HepG2 (cell line): ENCODE measurements at regions not wholly inside any gene's neighbourhood (a gene's known extent, or its start where the extent isn't known, plus 50 kb on each side); places are given as distances from the start of the nearest gene placed in this dataset.

Experiments used
- ATAC-seq: fragments of 200-7000 bp; cut with Tn5 transposase; 3 replicates; pipeline ENCODE4 v1.9.1; 2020; ENCODE audit warnings: mild to moderate bottlenecking, moderate library complexity
- BruUV-seq: library from RNA; stranded (reverse); fragments of 400-500 nt; replicated peaks from 2 replicates; lab custom pipeline; 2021; lab: Mats Ljungman, UMichigan
- CTCF ChIA-PET: fragments of 300-600 bp; formaldehyde crosslinking; extraction: SDS; loops from one replicate; lab custom pipeline; 2021; ENCODE audit warnings: low total read pairs, inconsistent platforms, low intra/inter-chr PET ratio; lab: Yijun Ruan, JAX
- POLR2A ChIA-PET: fragments of 350-600 bp; sonication (Branson Sonifier 250); formaldehyde crosslinking; loops from one replicate; lab custom pipeline; 2020; ENCODE audit warnings: antibody characterized with exemption, inconsistent platforms; lab: Yijun Ruan, JAX
- DNase-seq: peaks from one replicate; pipeline ENCODE4 v3.0.0-alpha.2; 2015; ENCODE audit warnings: low spot score
- FAIRE-seq: peaks from 3 replicates; lab custom pipeline; 2011; peaks lifted over from hg19 to GRCh38; lab: Jason Lieb, UNC
- H2AFZ ChIP-seq: one replicate; pipeline ENCODE4 v1.6.1; 2011; ENCODE audit warnings: low read length, inconsistent platforms
- H3K27ac ChIP-seq: fragments of 300-600 bp; 3 replicates; pipeline ENCODE4 v1.8.0; 2011; ENCODE audit warnings: mixed run types, mild to moderate bottlenecking, mixed read lengths, low read length, inconsistent platforms; ENCODE audit not compliant: insufficient read depth; ENCODE audit errors: extremely low read length
- H3K27me3 ChIP-seq, 2 experiments: fragments of 200-600 bp in 1 of 2; 2 replicates in 1 of 2; 3 replicates in 1 of 2; pipeline versions ENCODE4 v1.6.0 to v1.8.0; 2011; ENCODE audit warnings: low read length in 2 of 2, mild to moderate bottlenecking in 2 of 2, moderate library complexity in 2 of 2, inconsistent platforms in 1 of 2; ENCODE audit not compliant: insufficient read depth in 2 of 2, control insufficient read depth in 1 of 2
- H3K36me3 ChIP-seq, 2 experiments: fragments of 200-600 bp in 1 of 2; replicated peaks in 1 of 2; 2 replicates in 1 of 2; 3 replicates in 1 of 2; pipeline versions ENCODE4 v1.5.1 to v1.8.0; 2011; ENCODE audit warnings: low read length in 2 of 2, inconsistent platforms in 1 of 2; ENCODE audit not compliant: insufficient read depth in 2 of 2, control insufficient read depth in 1 of 2
- H3K4me1 ChIP-seq: 2 replicates; pipeline ENCODE4 v1.5.1; 2012; ENCODE audit warnings: low read length, inconsistent platforms; ENCODE audit not compliant: insufficient read depth
- H3K4me2 ChIP-seq: 2 replicates; pipeline ENCODE4 v1.6.0; 2011; ENCODE audit warnings: low read depth, low read length, inconsistent platforms
- H3K4me3 ChIP-seq, 3 experiments: fragments of 200-600 bp in 1 of 3; sonication (generic), shearing (Covaris generic) in 1 of 3; replicated peaks in 1 of 3; 2 replicates each; pipeline ENCODE4 v1.5.1; 2011 to 2016; ENCODE audit warnings: low read length in 3 of 3, inconsistent platforms in 2 of 3, low read depth in 2 of 3, mild to moderate bottlenecking in 2 of 3, control low read depth in 1 of 3, mixed read lengths in 1 of 3; ENCODE audit not compliant: insufficient read depth in 1 of 3
- H3K79me2 ChIP-seq: one replicate; pipeline ENCODE4 v1.6.1; 2011; ENCODE audit warnings: low read length, inconsistent platforms; ENCODE audit not compliant: insufficient read depth
- H3K9ac ChIP-seq: 2 replicates; pipeline ENCODE4 v1.6.0; 2011; ENCODE audit warnings: mild to moderate bottlenecking, low read depth, low read length, inconsistent platforms; ENCODE audit not compliant: insufficient read depth
- H3K9me3 ChIP-seq: 2 replicates; pipeline ENCODE4 v1.5.1; 2012; ENCODE audit warnings: mild to moderate bottlenecking, low read length
- H4K20me1 ChIP-seq: 2 replicates; pipeline ENCODE4 v1.6.0; 2011; ENCODE audit warnings: inconsistent platforms, mild to moderate bottlenecking, low read length, moderate library complexity; ENCODE audit not compliant: insufficient read depth
- ATF2 ChIP-seq: sonication (generic); formaldehyde crosslinking; IDR thresholded peaks from 2 replicates; pipeline ENCODE4 v1.4.0; 2020; ENCODE audit warnings: missing genetic modification reagents
- HNF1B ChIP-seq: sonication (generic); formaldehyde crosslinking; IDR thresholded peaks from 2 replicates; pipeline ENCODE4 v1.5.1; 2020; ENCODE audit warnings: mild to moderate bottlenecking, moderate library complexity, missing genetic modification reagents
- ZNF3 ChIP-seq: IDR thresholded peaks from 2 replicates; pipeline ENCODE4 v1.7.0; 2017; ENCODE audit warnings: inconsistent platforms
- WGBS: methylation state at CpG from one replicate; pipeline ENCODE4 v1.1.6; 2017; ENCODE audit warnings: low lambda C conversion rate; 5-methylcytosine and 5-hydroxymethylcytosine counted together
- in situ Hi-C: cut with HindIII; loops from 2 replicates; pipeline ENCODE4 v1.10.0; 2017; ENCODE audit warnings: low pct_unique_long_range_greater_than_20kb; ENCODE audit not compliant: extremely low pct_ligation_motif_present
- intact Hi-C: fragments of 100-400 bp; cut with micrococcal nuclease; formaldehyde crosslinking; loops from one replicate; pipeline ENCODE4 v1.10.0; 2022; ENCODE audit not compliant: unreplicated experiment
- TF ChIP-seq, protein P1 (sequence below): sonication (generic); formaldehyde crosslinking; IDR thresholded peaks from 2 replicates; pipeline ENCODE4 v1.5.0; 2020; ENCODE audit warnings: mild to moderate bottlenecking, missing genetic modification reagents, moderate library complexity

GRCh38 chr4:31045724-31046318, 325.7 kb downstream of the PCDH7 start:
- H4K20me1 ChIP-seq, result no peaks in the 10 kb centered on the region
- no peak for TF ChIP-seq ZNF3 (CRISPR knock-in tag)
- TF ChIP-seq, protein P1, sequence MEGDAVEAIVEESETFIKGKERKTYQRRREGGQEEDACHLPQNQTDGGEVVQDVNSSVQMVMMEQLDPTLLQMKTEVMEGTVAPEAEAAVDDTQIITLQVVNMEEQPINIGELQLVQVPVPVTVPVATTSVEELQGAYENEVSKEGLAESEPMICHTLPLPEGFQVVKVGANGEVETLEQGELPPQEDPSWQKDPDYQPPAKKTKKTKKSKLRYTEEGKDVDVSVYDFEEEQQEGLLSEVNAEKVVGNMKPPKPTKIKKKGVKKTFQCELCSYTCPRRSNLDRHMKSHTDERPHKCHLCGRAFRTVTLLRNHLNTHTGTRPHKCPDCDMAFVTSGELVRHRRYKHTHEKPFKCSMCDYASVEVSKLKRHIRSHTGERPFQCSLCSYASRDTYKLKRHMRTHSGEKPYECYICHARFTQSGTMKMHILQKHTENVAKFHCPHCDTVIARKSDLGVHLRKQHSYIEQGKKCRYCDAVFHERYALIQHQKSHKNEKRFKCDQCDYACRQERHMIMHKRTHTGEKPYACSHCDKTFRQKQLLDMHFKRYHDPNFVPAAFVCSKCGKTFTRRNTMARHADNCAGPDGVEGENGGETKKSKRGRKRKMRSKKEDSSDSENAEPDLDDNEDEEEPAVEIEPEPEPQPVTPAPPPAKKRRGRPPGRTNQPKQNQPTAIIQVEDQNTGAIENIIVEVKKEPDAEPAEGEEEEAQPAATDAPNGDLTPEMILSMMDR (CRISPR knock-in tag), result 0 out of 2 replicates have a peak, but pooled peaks have one; percentile 16
- TF ChIP-seq, all 625 proteins: peak for 1
- POLR2A ChIA-PET, result no interaction called here
- Histone ChIP-seq H3K27me3 (no peaks in the 10 kb centered on the region), H3K9me3 (no peaks in the 10 kb centered on the region), H3K4me3 (no peak overlapping the region), H3K36me3 (no peaks in the 10 kb centered on the region), H3K9ac (no peak overlapping the region), H3K79me2 (no peaks in the 10 kb centered on the region), H3K27ac (no peak overlapping the region), H3K4me2 (no peak overlapping the region), H3K4me1 (no peaks in the 10 kb centered on the region), H2AFZ (no peak overlapping the region)
- intact Hi-C loops, result no loop called here
- BruUV-seq, result no TSS peak
- ATAC-seq, result no peak
- in situ Hi-C loops, result no loop called here
- CTCF ChIA-PET, result no interaction called here
- DNase-seq, result no peak
- FAIRE-seq, result no peak
- WGBS, result 0% methylated on average over 2 of the region's 2 CpGs

- H3K4me1 ChIP-seq, result no peaks in the 10 kb centered on the region
- H3K36me3 ChIP-seq, result no peaks in the 10 kb centered on the region
- ATAC-seq, result no peak
- no peaks in the 10 kb centered on the region for H3K9me3 ChIP-seq
- no peak overlapping the region for H2AFZ ChIP-seq
- H3K27ac ChIP-seq, result no peak overlapping the region
- ChIA-PET POLR2A (no interaction called here), CTCF (no interaction called here)
- no peak overlapping the region for H3K4me3 ChIP-seq
- in situ Hi-C loops (no loop called here), intact Hi-C loops (no loop called here)
- no peak overlapping the region for H3K4me2 ChIP-seq
- DNase-seq, result no peak
- FAIRE-seq, result no peak
- no peak overlapping the region for H3K9ac ChIP-seq
- no TSS peak for BruUV-seq
- TF ChIP-seq ATF2, result no peak
- TF ChIP-seq HNF1B, result no peak
- H3K79me2 ChIP-seq, result no peaks in the 10 kb centered on the region
- H4K20me1 ChIP-seq, result no peaks in the 10 kb centered on the region
- no peaks in the 10 kb centered on the region for H3K27me3 ChIP-seq
Measured at GRCh38 chr4:31051151-31051550, 331.0 kb downstream of the PCDH7 start.
